Stimulated activated CD4-positive, alpha-beta T cell treated with anti-CD3 and anti-CD28 coated beads, Interleukin-15, amount 100 ng/mL, for 1 hour (primary cell): ENCODE measurements at regions not wholly inside any gene's neighbourhood (a gene's known extent, or its start where the extent isn't known, plus 50 kb on each side); places are given as distances from the start of the nearest gene placed in this dataset.
"Not testable (repeated sequence)": the region's sequence is repeated elsewhere in the genome, so short reads cannot be mapped to it uniquely, and the experiment has no call there.

Experiments
- DNase-seq, 2 donors: peaks; one replicate each; pipeline ENCODE4 v3.0.0-alpha.2; 2020; ENCODE audit warnings: low read depth in 1 of 2, low spot score in 1 of 2

- no peak for DNase-seq
Measured at GRCh38 chr1:38787041-38787440, 72.5 kb downstream of the RRAGC start.

- no peak for DNase-seq
Measured at GRCh38 chr1:38786040-38786436, 73.5 kb downstream of the RRAGC start.

- no peak for DNase-seq
Measured at GRCh38 chr1:38785285-38786039, 74.1 kb downstream of the RRAGC start.

GRCh38 chr1:38784452-38785284 is 74.9 kb downstream of the RRAGC start:
- no peak for DNase-seq

- no peak for DNase-seq
Measured at GRCh38 chr1:38783640-38784229, 75.8 kb downstream of the RRAGC start.

GRCh38 chr1:38781872-38782617 is 77.5 kb downstream of the RRAGC start:
- DNase-seq: no peak

GRCh38 chr1:38780133-38780532 is 79.4 kb downstream of the RRAGC start:
- no peak for DNase-seq

- no peak for DNase-seq
Measured at GRCh38 chr1:38779491-38779890, 80.1 kb downstream of the RRAGC start.

GRCh38 chr1:38778521-38778920 is 81.1 kb downstream of the RRAGC start:
- DNase-seq: no peak

- DNase-seq: no peak
Measured at GRCh38 chr1:38778051-38778450, 81.5 kb downstream of the RRAGC start.

GRCh38 chr1:38777464-38777957 is 82.1 kb downstream of the RRAGC start:
- DNase-seq: no peak

- no peak for DNase-seq
Measured at GRCh38 chr1:38776466-38777065, 83.0 kb downstream of the RRAGC start.

GRCh38 chr1:38775175-38775845 is 84.3 kb downstream of the RRAGC start:
- DNase-seq: no peak

GRCh38 chr1:38773483-38773882 is 86.1 kb downstream of the RRAGC start:
- no peak for DNase-seq

- DNase-seq: no peak
Measured at GRCh38 chr1:38772953-38773352, 86.6 kb downstream of the RRAGC start.

GRCh38 chr1:38772026-38772425 is 87.5 kb downstream of the RRAGC start:
- DNase-seq: no peak

GRCh38 chr1:38770516-38771173 is 88.9 kb downstream of the RRAGC start:
- not testable (repeated sequence) for DNase-seq

GRCh38 chr1:38766125-38766524 is 93.4 kb downstream of the RRAGC start:
- DNase-seq: no peak

GRCh38 chr1:38763121-38763520 is 96.5 kb downstream of the RRAGC start:
- DNase-seq: no peak

- DNase-seq: no peak
Measured at GRCh38 chr1:38760562-38760961, 99.0 kb downstream of the RRAGC start.
